Neural cell (in vitro differentiated cells): ENCODE measurements at regions not wholly inside any gene's neighbourhood (a gene's known extent, or its start where the extent isn't known, plus 50 kb on each side); places are given as distances from the start of the nearest gene placed in this dataset.

ENCODE experiments used
- H2AFZ ChIP-seq: fragments of 200-600, 300-800 bp; sonication (generic), shearing (Covaris generic); 2 replicates; pipeline ENCODE4 v1.6.0; 2014; ENCODE audit warnings: low read depth, mild to moderate bottlenecking, antibody characterized with exemption, low read length, moderate library complexity
- H3F3A ChIP-seq: fragments of 200-600 bp; shearing (Covaris generic); 2 replicates; pipeline ENCODE4 v1.6.1; 2016; ENCODE audit warnings: mild to moderate bottlenecking, moderate library complexity, mixed read lengths, antibody characterized with exemption, low read length; ENCODE audit not compliant: insufficient read depth, poor library complexity, severe bottlenecking
- H3K27ac ChIP-seq: fragments of 200-600, 300-800 bp; sonication (generic), shearing (Covaris generic); 2 replicates; pipeline ENCODE4 v1.5.1; 2014; ENCODE audit warnings: mild to moderate bottlenecking, low read length, moderate library complexity
- H3K27me3 ChIP-seq: fragments of 300-800, 200-600 bp; sonication (generic), shearing (Covaris generic); 2 replicates; pipeline ENCODE4 v1.6.0; 2014; ENCODE audit warnings: mild to moderate bottlenecking, low read depth, low read length, moderate library complexity; ENCODE audit not compliant: insufficient read depth
- H3K36me3 ChIP-seq: fragments of 300-800, 200-600 bp; sonication (generic), shearing (Covaris generic); 2 replicates; pipeline ENCODE4 v1.5.1; 2014; ENCODE audit warnings: mild to moderate bottlenecking, antibody characterized with exemption, low read length, moderate library complexity; ENCODE audit not compliant: insufficient read depth
- H3K4me2 ChIP-seq: fragments of 300-800, 200-600 bp; sonication (generic), shearing (Covaris generic); 2 replicates; pipeline ENCODE4 v1.6.0; 2014; ENCODE audit warnings: mild to moderate bottlenecking, low read length
- H3K4me3 ChIP-seq: fragments of 300-800, 200-600 bp; sonication (generic), shearing (Covaris generic); 2 replicates; pipeline ENCODE4 v1.5.1; 2014; ENCODE audit warnings: mild to moderate bottlenecking, low read length, moderate library complexity
- H3K79me2 ChIP-seq: fragments of 200-600 bp; shearing (Covaris generic); replicated peaks from 2 replicates; pipeline ENCODE4 v1.6.0; 2014; ENCODE audit warnings: mild to moderate bottlenecking, low read length, moderate library complexity; ENCODE audit not compliant: insufficient read depth
- H3K9ac ChIP-seq: fragments of 300-800, 200-600 bp; sonication (generic), shearing (Covaris generic); 2 replicates; pipeline ENCODE4 v1.6.1; 2016; ENCODE audit warnings: mild to moderate bottlenecking, low read length, mixed read lengths
- H3K9me2 ChIP-seq: fragments of 200-600 bp; shearing (Covaris generic); 2 replicates; pipeline ENCODE4 v1.6.1; 2016; ENCODE audit warnings: mild to moderate bottlenecking, low read length, mixed read lengths; ENCODE audit not compliant: insufficient read depth
- H3K9me3 ChIP-seq: fragments of 200-600, 300-800 bp; sonication (generic), shearing (Covaris generic); 2 replicates; pipeline ENCODE4 v1.6.1; 2016; ENCODE audit warnings: mild to moderate bottlenecking, mixed run types, low read length, moderate library complexity, mixed read lengths
- H4K20me1 ChIP-seq: fragments of 200-600 bp; shearing (Covaris generic); 2 replicates; pipeline ENCODE4 v1.6.1; 2016; ENCODE audit warnings: mild to moderate bottlenecking, mixed run types; ENCODE audit not compliant: insufficient read depth
- EP300 ChIP-seq: fragments of 450-650 bp; conservative IDR thresholded peaks from 2 replicates; pipeline ENCODE4 v1.6.1; 2014; ENCODE audit warnings: antibody characterized with exemption, mild to moderate bottlenecking, moderate library complexity; ENCODE audit not compliant: poor library complexity, severe bottlenecking
- EZH2 ChIP-seq: fragments of 200-600, 300-800 bp; shearing (Covaris generic), sonication (generic); IDR thresholded peaks from 2 replicates; pipeline ENCODE4 v1.6.1; 2014; ENCODE audit warnings: antibody characterized with exemption, low read length, borderline replicate concordance, mild to moderate bottlenecking; ENCODE audit not compliant: insufficient read depth, poor library complexity, severe bottlenecking
- MXI1 ChIP-seq: fragments of 450-650 bp; conservative IDR thresholded peaks from 2 replicates; pipeline ENCODE4 v1.6.1; 2014; ENCODE audit warnings: antibody characterized with exemption, mild to moderate bottlenecking; ENCODE audit not compliant: poor library complexity, severe bottlenecking
- POLR2AphosphoS5 ChIP-seq: IDR thresholded peaks from 2 replicates; pipeline ENCODE4 v1.6.1; 2012
- RAD21 ChIP-seq: fragments of 450-650 bp; conservative IDR thresholded peaks from 2 replicates; pipeline ENCODE4 v1.6.1; 2014; ENCODE audit warnings: antibody characterized with exemption, mild to moderate bottlenecking, moderate library complexity
- SMC3 ChIP-seq: fragments of 450-650 bp; conservative IDR thresholded peaks from 2 replicates; pipeline ENCODE4 v1.6.1; 2014; ENCODE audit warnings: antibody characterized with exemption, mild to moderate bottlenecking, moderate library complexity; ENCODE audit not compliant: poor library complexity
- TAF1 ChIP-seq: IDR thresholded peaks from 2 replicates; pipeline ENCODE4 v1.6.1; 2012; ENCODE audit warnings: low read depth
- TF ChIP-seq, protein P1 (sequence below): fragments of 450-650 bp; IDR thresholded peaks from 2 replicates; pipeline ENCODE4 v1.5.1; 2014; ENCODE audit warnings: antibody characterized with exemption, mild to moderate bottlenecking, moderate library complexity; ENCODE audit not compliant: poor library complexity, severe bottlenecking
- TF ChIP-seq, protein P2 (sequence below): IDR thresholded peaks from 2 replicates; pipeline ENCODE4 v1.6.1; 2012; ENCODE audit warnings: borderline replicate concordance

- Histone ChIP-seq H2AFZ (no peak overlapping the region), H3K79me2 (no peaks in the 10 kb centered on the region), H3K4me2 (no peak overlapping the region), H3F3A (no peaks in the 10 kb centered on the region), H4K20me1 (no peaks in the 10 kb centered on the region), H3K27ac (no peak overlapping the region), H3K9me3 (no peaks in the 10 kb centered on the region), H3K9me2 (no peaks in the 10 kb centered on the region), H3K27me3 (no peaks in the 10 kb centered on the region), H3K9ac (no peak overlapping the region), H3K4me3 (no peak overlapping the region), H3K36me3 (no peaks in the 10 kb centered on the region)
- TF ChIP-seq TAF1 (no peak), EZH2 (no peak), SMC3 (no peak), EP300 (no peak), RAD21 (no peak), POLR2AphosphoS5 (no peak)
- TF ChIP-seq, protein P1, sequence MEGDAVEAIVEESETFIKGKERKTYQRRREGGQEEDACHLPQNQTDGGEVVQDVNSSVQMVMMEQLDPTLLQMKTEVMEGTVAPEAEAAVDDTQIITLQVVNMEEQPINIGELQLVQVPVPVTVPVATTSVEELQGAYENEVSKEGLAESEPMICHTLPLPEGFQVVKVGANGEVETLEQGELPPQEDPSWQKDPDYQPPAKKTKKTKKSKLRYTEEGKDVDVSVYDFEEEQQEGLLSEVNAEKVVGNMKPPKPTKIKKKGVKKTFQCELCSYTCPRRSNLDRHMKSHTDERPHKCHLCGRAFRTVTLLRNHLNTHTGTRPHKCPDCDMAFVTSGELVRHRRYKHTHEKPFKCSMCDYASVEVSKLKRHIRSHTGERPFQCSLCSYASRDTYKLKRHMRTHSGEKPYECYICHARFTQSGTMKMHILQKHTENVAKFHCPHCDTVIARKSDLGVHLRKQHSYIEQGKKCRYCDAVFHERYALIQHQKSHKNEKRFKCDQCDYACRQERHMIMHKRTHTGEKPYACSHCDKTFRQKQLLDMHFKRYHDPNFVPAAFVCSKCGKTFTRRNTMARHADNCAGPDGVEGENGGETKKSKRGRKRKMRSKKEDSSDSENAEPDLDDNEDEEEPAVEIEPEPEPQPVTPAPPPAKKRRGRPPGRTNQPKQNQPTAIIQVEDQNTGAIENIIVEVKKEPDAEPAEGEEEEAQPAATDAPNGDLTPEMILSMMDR, result no peak
- TF ChIP-seq, protein P2, sequence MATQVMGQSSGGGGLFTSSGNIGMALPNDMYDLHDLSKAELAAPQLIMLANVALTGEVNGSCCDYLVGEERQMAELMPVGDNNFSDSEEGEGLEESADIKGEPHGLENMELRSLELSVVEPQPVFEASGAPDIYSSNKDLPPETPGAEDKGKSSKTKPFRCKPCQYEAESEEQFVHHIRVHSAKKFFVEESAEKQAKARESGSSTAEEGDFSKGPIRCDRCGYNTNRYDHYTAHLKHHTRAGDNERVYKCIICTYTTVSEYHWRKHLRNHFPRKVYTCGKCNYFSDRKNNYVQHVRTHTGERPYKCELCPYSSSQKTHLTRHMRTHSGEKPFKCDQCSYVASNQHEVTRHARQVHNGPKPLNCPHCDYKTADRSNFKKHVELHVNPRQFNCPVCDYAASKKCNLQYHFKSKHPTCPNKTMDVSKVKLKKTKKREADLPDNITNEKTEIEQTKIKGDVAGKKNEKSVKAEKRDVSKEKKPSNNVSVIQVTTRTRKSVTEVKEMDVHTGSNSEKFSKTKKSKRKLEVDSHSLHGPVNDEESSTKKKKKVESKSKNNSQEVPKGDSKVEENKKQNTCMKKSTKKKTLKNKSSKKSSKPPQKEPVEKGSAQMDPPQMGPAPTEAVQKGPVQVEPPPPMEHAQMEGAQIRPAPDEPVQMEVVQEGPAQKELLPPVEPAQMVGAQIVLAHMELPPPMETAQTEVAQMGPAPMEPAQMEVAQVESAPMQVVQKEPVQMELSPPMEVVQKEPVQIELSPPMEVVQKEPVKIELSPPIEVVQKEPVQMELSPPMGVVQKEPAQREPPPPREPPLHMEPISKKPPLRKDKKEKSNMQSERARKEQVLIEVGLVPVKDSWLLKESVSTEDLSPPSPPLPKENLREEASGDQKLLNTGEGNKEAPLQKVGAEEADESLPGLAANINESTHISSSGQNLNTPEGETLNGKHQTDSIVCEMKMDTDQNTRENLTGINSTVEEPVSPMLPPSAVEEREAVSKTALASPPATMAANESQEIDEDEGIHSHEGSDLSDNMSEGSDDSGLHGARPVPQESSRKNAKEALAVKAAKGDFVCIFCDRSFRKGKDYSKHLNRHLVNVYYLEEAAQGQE, result no peak
Observed at GRCh38 chr6:82088978-82089771, 158.4 kb downstream of the IBTK start.

GRCh38 chr6:82086944-82087343, 160.6 kb downstream of the IBTK start:
- H3K9me2 ChIP-seq, result no peaks in the 10 kb centered on the region
- no peak overlapping the region for H3K27ac ChIP-seq
- no peaks in the 10 kb centered on the region for H3K9me3 ChIP-seq
- H2AFZ ChIP-seq, result no peak overlapping the region
- H3K27me3 ChIP-seq, result no peaks in the 10 kb centered on the region
- H3F3A ChIP-seq, result no peaks in the 10 kb centered on the region
- no peaks in the 10 kb centered on the region for H4K20me1 ChIP-seq
- H3K4me3 ChIP-seq, result no peak overlapping the region
- no peaks in the 10 kb centered on the region for H3K36me3 ChIP-seq
- H3K9ac ChIP-seq, result no peak overlapping the region
- no peak overlapping the region for H3K4me2 ChIP-seq
- TF ChIP-seq, protein P2, result no peak
- TF ChIP-seq, protein P1, result no peak
- TF ChIP-seq EP300 (no peak), MXI1 (no peak)
- no peaks in the 10 kb centered on the region for H3K79me2 ChIP-seq
